SU-DHL-6 (cell line): ENCODE measurements at regions not wholly inside any gene's neighbourhood (a gene's known extent, or its start where the extent isn't known, plus 50 kb on each side); places are given as distances from the start of the nearest gene placed in this dataset.

Experiments used
- EZH2phosphoT487 ChIP-seq: fragments of 200-600 bp; sonication (generic), shearing (Covaris generic); conservative IDR thresholded peaks from 2 replicates; pipeline ENCODE4 v1.6.1; 2018; ENCODE audit warnings: mild to moderate bottlenecking, antibody characterized with exemption, low read length, moderate library complexity, mixed read lengths
- TF ChIP-seq, protein P1 (sequence below): fragments of 200-600 bp; sonication (generic); IDR thresholded peaks from one replicate; pipeline ENCODE4 v1.5.1; 2017; ENCODE audit warnings: antibody characterized with exemption, mild to moderate bottlenecking, low read length, moderate library complexity; ENCODE audit not compliant: insufficient read depth, poor library complexity, severe bottlenecking

DNA sequence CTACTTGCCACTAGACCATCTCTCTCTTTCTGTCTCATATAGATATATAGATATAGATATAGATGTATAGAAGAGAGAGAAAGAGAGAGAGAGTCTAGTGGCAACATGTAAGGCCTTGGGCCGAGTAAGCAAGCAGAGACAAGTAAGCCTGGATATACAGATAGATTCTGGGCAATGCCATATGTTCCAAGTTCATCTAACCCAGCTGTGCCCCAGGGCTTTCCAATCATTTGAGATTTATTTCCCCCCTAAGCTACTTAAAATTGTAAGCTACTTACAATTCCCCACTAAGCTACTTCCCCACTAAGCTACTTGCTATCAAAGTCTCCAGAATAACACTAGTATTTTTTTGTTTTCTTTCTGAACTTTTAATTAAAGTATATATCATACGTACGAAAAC lies 1094.1 kb downstream of the DNAJB9 start:
- TF ChIP-seq, protein P1, sequence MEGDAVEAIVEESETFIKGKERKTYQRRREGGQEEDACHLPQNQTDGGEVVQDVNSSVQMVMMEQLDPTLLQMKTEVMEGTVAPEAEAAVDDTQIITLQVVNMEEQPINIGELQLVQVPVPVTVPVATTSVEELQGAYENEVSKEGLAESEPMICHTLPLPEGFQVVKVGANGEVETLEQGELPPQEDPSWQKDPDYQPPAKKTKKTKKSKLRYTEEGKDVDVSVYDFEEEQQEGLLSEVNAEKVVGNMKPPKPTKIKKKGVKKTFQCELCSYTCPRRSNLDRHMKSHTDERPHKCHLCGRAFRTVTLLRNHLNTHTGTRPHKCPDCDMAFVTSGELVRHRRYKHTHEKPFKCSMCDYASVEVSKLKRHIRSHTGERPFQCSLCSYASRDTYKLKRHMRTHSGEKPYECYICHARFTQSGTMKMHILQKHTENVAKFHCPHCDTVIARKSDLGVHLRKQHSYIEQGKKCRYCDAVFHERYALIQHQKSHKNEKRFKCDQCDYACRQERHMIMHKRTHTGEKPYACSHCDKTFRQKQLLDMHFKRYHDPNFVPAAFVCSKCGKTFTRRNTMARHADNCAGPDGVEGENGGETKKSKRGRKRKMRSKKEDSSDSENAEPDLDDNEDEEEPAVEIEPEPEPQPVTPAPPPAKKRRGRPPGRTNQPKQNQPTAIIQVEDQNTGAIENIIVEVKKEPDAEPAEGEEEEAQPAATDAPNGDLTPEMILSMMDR: no peak
- TF ChIP-seq EZH2phosphoT487: no peak
